GM12878 (cell line): ENCODE measurements at regions not wholly inside any gene's neighbourhood (a gene's known extent, or its start where the extent isn't known, plus 50 kb on each side); places are given as distances from the start of the nearest gene placed in this dataset.

Experiments
- ATAC-seq: fragments of 200-7000 bp; cut with Tn5 transposase; 3 replicates; pipeline ENCODE4 v1.9.1; 2020; ENCODE audit warnings: mild to moderate bottlenecking, moderate library complexity
- BruUV-seq: library from RNA; stranded (reverse); fragments of 400-500 nt; replicated peaks from 2 replicates; lab custom pipeline; 2021; lab: Mats Ljungman, UMichigan
- CTCF ChIA-PET: fragments of 300-600 bp; sonication (Branson Sonifier 250); formaldehyde crosslinking; extraction: SDS; loops from one replicate; lab custom pipeline; 2021; ENCODE audit warnings: inconsistent platforms; lab: Yijun Ruan, JAX
- POLR2A ChIA-PET: fragments of 350-600 bp; formaldehyde crosslinking; extraction: SDS; loops from one replicate; lab custom pipeline; 2021; ENCODE audit warnings: inconsistent platforms; lab: Charles Lee
- RAD21 ChIA-PET: fragments of 300-600 bp; sonication (Branson Sonifier 250); formaldehyde crosslinking; loops from one replicate; lab custom pipeline; 2023; ENCODE audit warnings: antibody characterized with exemption; ENCODE audit not compliant: unreplicated experiment; lab: Charles Lee
- SMC1A ChIA-PET: fragments of 300-600 bp; sonication (Branson Sonifier 250); formaldehyde crosslinking; loops from one replicate; lab custom pipeline; 2023; ENCODE audit not compliant: unreplicated experiment, uncharacterized antibody; lab: Charles Lee
- DNase-seq: peaks from one replicate; pipeline ENCODE4 v3.0.0-alpha.2; 2011; ENCODE audit warnings: low read depth, low spot score
- FAIRE-seq: peaks from 3 replicates; lab custom pipeline; 2011; peaks lifted over from hg19 to GRCh38; lab: Jason Lieb, UNC
- H2AFZ ChIP-seq: 2 replicates; pipeline ENCODE4 v1.6.0; 2011; ENCODE audit warnings: low read depth, low read length, control low read depth; ENCODE audit not compliant: control insufficient read depth
- H3K27ac ChIP-seq: 2 replicates; pipeline ENCODE4 v1.5.1; 2011; ENCODE audit warnings: control low read depth; ENCODE audit not compliant: control insufficient read depth, insufficient read depth
- H3K27me3 ChIP-seq, 2 experiments: replicated peaks in 1 of 2; 2 replicates each; pipeline versions ENCODE4 v1.6.0 to v1.6.1; 2011; ENCODE audit warnings: low read length in 1 of 2; ENCODE audit not compliant: control insufficient read depth in 2 of 2, insufficient read depth in 2 of 2
- H3K36me3 ChIP-seq, 2 experiments: 2 replicates each; pipeline ENCODE4 v1.5.1; 2011; ENCODE audit warnings: low read length in 1 of 2; ENCODE audit not compliant: control insufficient read depth in 2 of 2, insufficient read depth in 2 of 2
- H3K4me1 ChIP-seq: 2 replicates; pipeline ENCODE4 v1.6.1; 2011; ENCODE audit warnings: mild to moderate bottlenecking, low read length, moderate library complexity, mixed read lengths; ENCODE audit not compliant: control insufficient read depth, insufficient read depth
- H3K4me2 ChIP-seq: 2 replicates; pipeline ENCODE4 v1.6.0; 2011; ENCODE audit warnings: control low read depth; ENCODE audit not compliant: control insufficient read depth, insufficient read depth
- H3K4me3 ChIP-seq: fragments of 200-600 bp; sonication (generic); 2 replicates; pipeline ENCODE4 v1.5.1; 2016
- H3K79me2 ChIP-seq: 2 replicates; pipeline ENCODE4 v1.6.0; 2011; ENCODE audit warnings: low read length; ENCODE audit not compliant: control insufficient read depth, insufficient read depth
- H3K9ac ChIP-seq: 2 replicates; pipeline ENCODE4 v1.8.0; 2011; ENCODE audit warnings: low read length, control low read depth, mixed read lengths; ENCODE audit not compliant: control insufficient read depth, insufficient read depth
- H3K9me3 ChIP-seq: replicated peaks from 3 replicates; pipeline ENCODE4 v1.5.1; 2011; ENCODE audit warnings: mild to moderate bottlenecking, low read length; ENCODE audit not compliant: control insufficient read depth, insufficient read depth
- H4K20me1 ChIP-seq: 2 replicates; pipeline ENCODE4 v1.6.0; 2011; ENCODE audit not compliant: control insufficient read depth, insufficient read depth
- BCL3 ChIP-seq: IDR thresholded peaks from 2 replicates; pipeline ENCODE4 v1.6.1; 2011; ENCODE audit warnings: borderline replicate concordance, low read depth, mild to moderate bottlenecking, moderate library complexity, low read length; ENCODE audit not compliant: insufficient read depth, poor library complexity, severe bottlenecking
- CBX3 ChIP-seq: fragments of 200-600 bp; sonication (generic); IDR thresholded peaks from 2 replicates; pipeline ENCODE4 v1.6.1; 2016; ENCODE audit warnings: low read depth, borderline replicate concordance
- FOXK2 ChIP-seq: fragments of 450-650 bp; IDR thresholded peaks from 2 replicates; pipeline ENCODE4 v1.6.1; 2017; ENCODE audit warnings: mild to moderate bottlenecking, moderate library complexity
- IKZF2 ChIP-seq, 2 experiments: fragments of 450-650 bp; IDR thresholded peaks; 2 replicates each; pipeline ENCODE4 v1.6.1; 2017; ENCODE audit warnings: mild to moderate bottlenecking in 2 of 2, moderate library complexity in 2 of 2
- JUND ChIP-seq: IDR thresholded peaks from 2 replicates; pipeline ENCODE4 v1.6.1; 2012; ENCODE audit warnings: low read depth, mild to moderate bottlenecking, low read length, improper control_type of control experiment, moderate library complexity
- NR2F1 ChIP-seq: fragments of 450-650 bp; conservative IDR thresholded peaks from 2 replicates; pipeline ENCODE4 v1.6.1; 2017; ENCODE audit warnings: mild to moderate bottlenecking
- WRNIP1 ChIP-seq: IDR thresholded peaks from 2 replicates; pipeline ENCODE4 v1.6.1; 2011; ENCODE audit warnings: low read depth, low read length, improper control_type of control experiment, borderline replicate concordance
- ZBTB11 ChIP-seq: fragments of 450-650 bp; formaldehyde crosslinking; IDR thresholded peaks from 2 replicates; pipeline ENCODE4 v1.5.0; 2022; ENCODE audit warnings: mild to moderate bottlenecking, missing genetic modification characterization
- WGBS: methylation state at CpG from one replicate; pipeline ENCODE4 v1.1.6; 2016; ENCODE audit warnings: low lambda C conversion rate; ENCODE audit not compliant: insufficient replicate concordance, insufficient coverage; ENCODE audit errors: missing lambda C conversion rate; 5-methylcytosine and 5-hydroxymethylcytosine counted together
- in situ Hi-C: fragments of 300-500 bp; cut with MboI; formaldehyde crosslinking; loops from 9 replicates; pipeline ENCODE4 v1.14.3; 2018; ENCODE audit warnings: mixed read lengths
- intact Hi-C: fragments of 100-400 bp; cut with micrococcal nuclease; formaldehyde crosslinking; loops from one replicate; pipeline ENCODE4 v1.14.2; 2022; ENCODE audit not compliant: unreplicated experiment

GRCh38 chr10:6702030-6702429 is 122.0 kb upstream of the PRKCQ start:
- TF ChIP-seq BCL3 (no peak), CBX3 (no peak), NR2F1 (no peak), IKZF2 (IDR thresholded peaks at IDR 0.05) (no peak), JUND (no peak), ZBTB11 (CRISPR knock-in tag) (no peak), WRNIP1 (no peak), FOXK2 (no peak)
- Histone ChIP-seq H3K4me3 (no peak overlapping the region), H3K9ac (no peak overlapping the region), H3K79me2 (no peaks in the 10 kb centered on the region), H3K27me3 (peaks cover 0 to 1% of the 10 kb centered on the region in 2 experiments; a peak in 1 of 4 replicates), H4K20me1 (no peaks in the 10 kb centered on the region), H3K4me2 (no peak overlapping the region), H3K9me3 (no peaks in the 10 kb centered on the region), H3K27ac (no peak overlapping the region), H2AFZ (no peak overlapping the region), H3K4me1 (no peaks in the 10 kb centered on the region), H3K36me3 (no peaks in the 10 kb centered on the region)
- ChIA-PET RAD21 (no interaction called here), SMC1A (no interaction called here), CTCF (no interaction called here), POLR2A (no interaction called here)
- FAIRE-seq (no peak), ATAC-seq (no peak), DNase-seq (no peak)
- in situ Hi-C loops: no loop called here
- WGBS: under 1% methylated on average over 7 of the region's 7 CpGs
- intact Hi-C loops: no loop called here
- BruUV-seq: no TSS peak
